NCI-H524 treated with DMSO at 0.1 percent for 48 hours (cell line): ENCODE measurements at regions not wholly inside any gene's neighbourhood (a gene's known extent, or its start where the extent isn't known, plus 50 kb on each side); places are given as distances from the start of the nearest gene placed in this dataset.

Experiments
- DNase-seq: peaks from one replicate; lab custom pipeline; 2025; lab: John Stamatoyannopoulos, UW

GRCh38 chr12:92359581-92360209 is 214.0 kb upstream of the BTG1 start:
- no peak for DNase-seq

- DNase-seq: no peak
Measured at GRCh38 chr12:92357584-92358261, 212.1 kb upstream of the BTG1 start.

- no peak for DNase-seq
Measured at GRCh38 chr12:92356425-92356824, 210.8 kb upstream of the BTG1 start.

GRCh38 chr12:92349635-92350034 is 204.0 kb upstream of the BTG1 start:
- no peak for DNase-seq

GRCh38 chr12:92342574-92342973 is 196.9 kb upstream of the BTG1 start:
- DNase-seq: no peak

GRCh38 chr12:92341065-92341668 is 195.5 kb upstream of the BTG1 start:
- no peak for DNase-seq

- DNase-seq: no peak
Measured at GRCh38 chr12:92340441-92341064, 194.9 kb upstream of the BTG1 start.

GRCh38 chr12:92340003-92340402 is 194.4 kb upstream of the BTG1 start:
- no peak for DNase-seq

- DNase-seq: no peak
Measured at GRCh38 chr12:92339198-92339821, 193.7 kb upstream of the BTG1 start.

GRCh38 chr12:92338671-92339070 is 193.0 kb upstream of the BTG1 start:
- DNase-seq: no peak

GRCh38 chr12:92338102-92338501 is 192.5 kb upstream of the BTG1 start:
- DNase-seq: no peak

GRCh38 chr12:92337128-92337527 is 191.5 kb upstream of the BTG1 start:
- DNase-seq: no peak

GRCh38 chr12:92336641-92337040 is 191.0 kb upstream of the BTG1 start:
- DNase-seq: no peak

GRCh38 chr12:92335831-92336230 is 190.2 kb upstream of the BTG1 start:
- DNase-seq: no peak

GRCh38 chr12:92334552-92334951 is 188.9 kb upstream of the BTG1 start:
- no peak for DNase-seq

- DNase-seq: no peak
Measured at GRCh38 chr12:92332552-92332951, 186.9 kb upstream of the BTG1 start.

- no peak for DNase-seq
Measured at GRCh38 chr12:92331383-92331782, 185.7 kb upstream of the BTG1 start.

GRCh38 chr12:92330654-92331053 is 185.0 kb upstream of the BTG1 start:
- no peak for DNase-seq

- DNase-seq: no peak
Measured at GRCh38 chr12:92326877-92327276, 181.2 kb upstream of the BTG1 start.

- DNase-seq: no peak
Measured at GRCh38 chr12:92324849-92325500, 179.3 kb upstream of the BTG1 start.

- DNase-seq: no peak
Measured at GRCh38 chr12:92312463-92312964, 166.9 kb upstream of the BTG1 start.
